HG03457 (cell line): ENCODE measurements at regions not wholly inside any gene's neighbourhood (a gene's known extent, or its start where the extent isn't known, plus 50 kb on each side); places are given as distances from the start of the nearest gene placed in this dataset.

Experiments used
- ATAC-seq: cut with Tn5 transposase; IDR thresholded peaks from one replicate; pipeline ENCODE4 v1.9.1; 2021; ENCODE audit warnings: moderate number of reproducible peaks; ENCODE audit not compliant: unreplicated experiment

DNA sequence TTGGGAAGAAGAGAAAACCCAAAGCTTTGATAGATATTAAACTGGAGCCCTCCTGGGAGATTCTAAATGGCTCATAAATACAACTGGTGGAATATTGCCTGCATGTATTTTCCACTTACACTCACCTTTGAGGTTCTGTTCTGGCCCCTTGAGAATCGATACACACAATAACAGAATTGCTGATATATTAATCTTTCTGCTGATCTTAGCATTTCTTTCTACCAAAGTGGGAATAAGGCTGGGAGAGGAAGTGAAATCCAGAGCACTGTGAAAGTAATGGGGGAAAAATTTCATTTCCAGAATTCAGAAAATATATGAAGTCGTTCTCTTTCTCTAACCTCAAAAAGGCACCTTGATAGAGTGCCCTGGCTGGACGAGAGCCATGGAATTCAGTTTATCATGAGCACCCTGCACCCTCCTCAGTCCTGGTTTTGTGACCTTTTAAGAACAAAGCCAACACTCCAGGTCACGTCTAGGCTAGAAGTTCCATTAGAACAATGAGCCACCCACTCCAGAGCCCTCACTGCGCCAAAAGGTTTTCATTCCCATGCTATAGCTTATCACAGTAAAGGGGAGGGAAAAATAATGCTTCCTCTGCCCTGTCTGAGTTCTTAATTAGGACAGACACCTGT lies 244.5 kb downstream of the CD83 start:
- ATAC-seq, result no peak

DNA sequence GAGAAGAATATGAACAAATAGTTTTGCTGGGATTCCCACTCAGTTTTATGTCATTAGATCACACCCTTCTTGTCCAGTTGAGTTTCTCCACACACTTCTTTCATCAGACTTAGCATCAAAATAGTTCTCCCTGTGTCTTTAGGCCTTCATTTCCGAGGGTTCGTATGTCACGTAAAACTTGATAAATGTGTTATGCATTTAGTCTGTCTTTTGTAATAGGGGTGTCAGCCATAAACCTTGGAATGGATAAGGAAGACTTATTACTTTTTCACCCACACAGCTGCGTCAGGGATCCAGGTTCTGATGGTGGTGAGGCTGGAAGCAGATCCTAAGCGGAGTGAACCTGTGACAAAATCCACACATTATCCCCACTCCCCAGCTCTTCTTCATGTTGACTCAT lies 246.8 kb downstream of the CD83 start:
- ATAC-seq, result no peak

DNA sequence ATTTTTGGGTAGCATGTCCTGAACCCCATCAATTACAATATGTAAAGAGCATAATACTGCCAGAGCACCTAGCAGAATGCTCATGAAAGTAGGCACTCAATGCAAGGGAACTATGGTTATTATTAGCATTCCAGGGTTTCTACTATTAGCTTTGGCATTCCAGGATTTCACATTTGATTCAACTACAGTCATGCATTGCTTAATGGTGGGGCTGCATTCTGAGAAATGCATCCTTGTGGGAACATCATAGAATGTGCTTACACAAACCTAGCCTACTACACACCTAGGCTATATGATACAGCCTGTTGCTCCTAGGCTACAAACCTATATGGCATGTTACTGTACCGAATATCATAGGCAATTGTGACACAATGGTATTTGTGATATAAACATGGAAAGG lies 247.8 kb downstream of the CD83 start:
- ATAC-seq, result no peak

DNA sequence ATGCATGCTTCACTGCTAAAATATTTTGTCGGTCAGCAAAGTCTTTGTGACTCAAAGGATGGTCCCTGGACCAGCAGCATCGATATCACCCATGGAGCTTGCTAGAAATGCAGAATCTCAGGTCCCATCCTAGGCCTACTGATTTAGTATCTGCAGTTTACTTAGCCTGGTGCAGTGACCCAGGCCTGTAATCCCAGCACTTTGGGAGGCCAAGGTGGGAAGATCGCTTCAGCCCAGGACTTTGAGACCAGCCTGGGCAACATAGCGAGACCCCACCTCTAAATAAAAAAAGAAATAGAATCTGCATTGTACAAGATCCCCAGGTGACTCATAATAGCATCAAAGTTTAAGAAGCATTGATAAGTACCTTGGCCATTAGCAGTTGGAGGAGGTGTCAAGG lies 248.7 kb downstream of the CD83 start:
- ATAC-seq, result no peak

DNA sequence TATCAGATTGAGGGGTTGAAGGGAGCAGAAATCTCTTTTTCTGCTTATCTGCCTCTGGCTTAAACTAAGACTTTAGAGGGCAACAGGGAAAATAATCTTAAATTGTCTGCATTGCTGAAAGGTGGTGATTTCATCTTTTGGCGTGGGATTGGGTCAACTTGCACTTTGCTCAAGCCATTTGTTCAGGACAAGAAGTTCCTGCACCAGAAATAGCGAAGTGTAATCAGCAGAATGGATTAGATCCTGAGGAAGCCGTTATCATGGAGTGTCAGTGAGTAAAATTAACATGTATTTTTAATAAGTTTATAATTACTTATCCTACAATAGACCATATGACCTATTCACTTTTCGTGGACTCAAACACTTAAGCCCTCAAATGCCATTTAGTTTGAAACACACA lies 249.3 kb downstream of the CD83 start:
- no peak for ATAC-seq

DNA sequence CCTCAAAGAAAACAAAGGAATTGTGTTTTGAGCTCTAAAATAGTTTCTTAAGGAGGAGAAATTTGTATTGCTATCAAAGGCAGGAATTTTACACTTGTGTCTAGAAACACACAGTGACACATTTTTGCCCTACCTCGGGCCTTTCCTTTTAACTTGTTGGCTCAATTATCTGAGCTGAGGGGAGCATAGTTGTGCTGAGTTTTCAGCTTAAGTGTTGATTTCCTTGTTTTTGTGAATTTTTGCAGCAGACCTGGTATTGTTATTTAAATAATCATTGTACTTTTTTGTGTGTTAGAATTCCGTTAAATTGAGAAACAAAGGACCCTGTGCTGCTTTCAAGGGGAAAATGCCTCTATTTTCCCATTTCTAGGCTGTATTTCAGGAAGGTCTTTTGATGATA lies 249.7 kb downstream of the CD83 start:
- no peak for ATAC-seq

DNA sequence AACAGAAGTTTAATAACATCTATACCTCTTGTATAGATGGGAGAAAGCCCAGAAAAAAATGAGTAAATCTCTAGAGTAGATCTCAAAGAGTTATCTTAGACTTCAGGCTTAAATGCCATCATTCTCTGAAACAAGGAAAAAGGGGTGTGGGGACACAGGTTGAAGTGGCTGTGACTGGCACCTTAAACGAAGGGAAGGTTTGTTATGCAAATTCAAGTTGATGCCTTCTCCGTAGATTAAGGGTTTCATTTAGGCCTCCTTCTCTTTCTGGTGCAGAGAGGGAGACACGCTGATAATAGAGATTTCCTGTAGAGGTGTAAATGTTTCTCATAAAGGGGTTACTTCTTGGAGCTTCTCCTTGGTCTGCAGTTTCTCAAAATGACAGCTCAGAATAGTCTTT lies 252.1 kb downstream of the CD83 start:
- ATAC-seq, result no peak

DNA sequence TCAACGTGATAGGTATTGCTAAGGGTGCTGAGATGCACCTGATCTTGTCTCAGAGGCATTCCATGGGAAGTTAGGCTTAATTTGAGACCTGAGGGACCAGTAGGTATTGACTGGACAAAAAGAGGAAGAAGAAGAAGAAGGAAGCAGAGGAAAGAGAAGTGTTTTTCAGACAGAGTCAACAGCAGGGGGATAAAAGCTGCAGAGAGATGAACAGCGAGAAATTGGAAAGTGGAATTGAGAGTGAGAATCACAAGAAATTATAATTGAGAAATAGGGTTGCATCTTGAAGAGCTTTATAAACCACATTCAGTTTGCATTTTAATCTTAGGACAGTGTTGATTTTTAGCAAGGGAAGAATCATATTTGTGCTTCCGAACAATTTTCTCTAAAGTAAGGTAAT lies 254.0 kb downstream of the CD83 start:
- no peak for ATAC-seq

DNA sequence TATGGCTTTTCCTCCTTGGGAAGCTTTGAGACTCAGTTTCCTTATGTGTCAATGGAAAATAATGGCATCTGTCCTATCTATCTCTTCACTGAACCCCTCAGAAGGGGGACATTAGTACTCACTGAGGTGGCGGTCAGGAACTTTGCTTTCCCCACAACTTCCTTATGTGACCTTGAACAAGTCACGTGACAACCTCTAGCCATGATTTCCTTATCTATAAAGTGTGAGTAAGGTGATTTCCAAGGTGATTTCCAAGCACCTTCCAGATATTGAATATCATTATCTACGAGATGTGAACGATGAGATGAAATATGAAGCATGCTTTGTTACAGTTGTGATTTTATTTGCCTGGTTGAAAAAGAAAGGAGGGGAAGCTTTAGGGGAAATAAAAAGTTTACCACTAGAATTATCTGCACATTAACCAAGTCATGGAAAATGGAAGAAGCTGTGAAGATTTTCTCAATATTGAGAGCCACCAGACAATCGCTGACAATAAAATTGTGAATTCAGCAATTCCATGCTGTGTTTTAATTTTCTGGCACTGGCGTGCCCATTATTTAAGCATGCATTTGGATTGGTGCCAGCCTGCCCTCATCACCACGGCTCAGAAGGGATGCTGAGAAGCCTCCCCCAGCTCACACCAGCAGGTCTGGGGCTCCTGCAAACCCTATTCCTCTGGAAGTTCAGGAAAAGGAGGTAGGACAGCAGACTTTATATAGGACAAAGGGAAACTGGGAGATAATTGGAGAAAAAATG lies 255.3 kb downstream of the CD83 start:
- ATAC-seq, result no peak

DNA sequence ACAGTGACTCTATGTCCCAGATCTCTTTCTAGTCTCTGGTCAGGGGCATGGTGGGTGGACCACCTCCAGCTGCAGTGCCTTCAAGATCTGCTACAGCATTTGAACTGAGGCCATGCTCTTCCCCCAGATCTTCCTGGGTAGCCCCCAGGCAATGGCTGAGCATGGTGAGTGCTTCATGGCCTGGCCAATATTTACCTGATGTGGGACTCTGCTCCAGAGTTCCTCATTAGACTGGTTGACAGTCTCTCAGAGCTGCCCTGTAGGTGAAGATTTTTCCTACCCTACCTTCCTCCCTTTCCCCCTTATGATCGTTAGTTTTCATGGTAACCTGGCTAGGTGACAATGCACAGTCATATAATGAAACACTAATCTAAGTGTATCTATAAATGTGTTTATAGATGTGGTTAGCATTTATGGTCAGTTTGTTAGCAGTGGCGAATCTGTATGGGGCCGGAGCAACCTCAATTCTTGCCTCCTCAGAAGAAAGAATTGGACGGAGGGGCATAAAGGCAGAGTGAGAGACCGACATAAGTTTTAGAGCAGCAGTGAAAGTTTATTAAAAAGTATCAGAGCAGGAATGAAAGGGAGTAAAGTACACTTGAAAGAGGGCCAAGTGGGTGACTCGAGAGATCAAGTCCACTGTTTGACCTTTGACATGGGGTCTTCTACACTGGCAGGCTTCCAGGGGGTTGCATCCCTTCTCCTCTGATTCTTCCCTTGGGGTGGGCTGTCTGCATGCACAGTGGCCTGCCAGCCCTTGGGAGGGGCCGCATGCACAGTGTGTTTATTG lies 256.3 kb downstream of the CD83 start:
- ATAC-seq, result no peak

DNA sequence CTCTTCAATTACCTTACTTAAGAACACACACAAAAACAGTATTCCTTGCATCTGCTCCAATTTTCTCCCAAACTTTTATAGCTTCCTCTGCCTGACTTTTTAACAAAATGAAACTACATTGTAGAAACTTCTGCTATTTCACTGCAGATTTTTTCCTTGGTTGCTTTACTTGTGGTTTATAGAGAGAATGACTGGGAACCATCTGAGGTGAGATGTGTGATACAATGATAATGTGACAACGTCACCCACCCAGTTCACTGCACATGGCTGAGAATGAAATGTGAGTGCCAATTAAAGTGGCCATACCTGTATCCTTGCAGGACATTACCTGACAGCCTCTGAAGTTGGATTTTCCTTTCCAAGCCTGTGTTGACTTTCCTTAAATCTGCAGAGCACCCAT lies 258.4 kb downstream of the CD83 start:
- no peak for ATAC-seq

DNA sequence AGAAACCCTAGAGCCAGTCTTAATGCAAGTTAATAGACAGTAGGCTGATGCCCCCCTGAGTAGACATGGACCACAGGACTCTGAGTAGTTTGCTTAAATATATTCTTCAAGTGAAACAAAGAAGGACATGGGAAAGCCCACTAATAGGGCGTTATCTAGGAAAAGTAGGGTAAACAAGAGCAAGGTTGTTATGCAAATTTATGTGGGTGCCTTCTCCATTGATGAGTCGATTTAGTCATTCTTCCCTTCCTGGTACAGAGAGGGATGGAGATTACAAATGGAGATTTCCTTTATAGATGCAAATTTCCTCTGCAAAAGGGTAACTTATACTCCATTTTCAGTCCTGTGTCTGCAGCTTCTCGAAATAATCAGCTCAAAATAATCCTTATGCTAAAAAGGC lies 262.0 kb downstream of the CD83 start:
- no peak for ATAC-seq

DNA sequence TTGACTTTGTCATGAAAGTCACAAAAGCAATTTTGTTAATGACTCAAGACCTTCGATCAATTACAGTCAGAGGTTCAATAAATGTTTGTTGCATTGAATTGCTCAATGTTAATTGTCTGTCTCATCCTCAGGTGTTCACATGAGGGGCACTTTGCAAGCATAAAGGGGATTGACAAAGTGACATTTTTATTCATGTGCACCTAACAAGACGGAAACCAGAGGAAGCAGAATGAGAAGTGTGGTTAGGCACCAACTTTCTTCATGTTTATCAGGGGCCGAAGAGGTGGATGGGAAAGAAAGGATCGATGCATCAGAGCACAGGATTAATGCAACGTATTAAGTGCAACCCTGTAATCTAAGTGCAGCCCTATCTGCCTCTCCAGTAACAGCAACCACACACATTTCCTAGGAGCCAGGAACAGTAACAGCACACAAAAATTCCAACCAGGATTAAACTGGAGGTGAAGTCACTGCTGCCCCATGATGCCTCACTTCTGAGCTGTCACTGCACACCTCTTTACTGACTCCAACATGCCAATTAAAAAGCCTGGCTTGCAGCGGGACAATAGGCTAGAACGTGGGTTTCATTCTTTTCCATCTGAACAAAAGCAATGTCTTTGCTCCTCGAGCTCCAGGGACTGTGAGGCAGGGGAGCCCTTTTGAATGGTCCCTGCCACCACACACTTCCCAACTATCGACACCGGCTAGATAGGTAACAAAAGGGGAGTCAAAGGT lies 262.7 kb downstream of the CD83 start:
- no peak for ATAC-seq

DNA sequence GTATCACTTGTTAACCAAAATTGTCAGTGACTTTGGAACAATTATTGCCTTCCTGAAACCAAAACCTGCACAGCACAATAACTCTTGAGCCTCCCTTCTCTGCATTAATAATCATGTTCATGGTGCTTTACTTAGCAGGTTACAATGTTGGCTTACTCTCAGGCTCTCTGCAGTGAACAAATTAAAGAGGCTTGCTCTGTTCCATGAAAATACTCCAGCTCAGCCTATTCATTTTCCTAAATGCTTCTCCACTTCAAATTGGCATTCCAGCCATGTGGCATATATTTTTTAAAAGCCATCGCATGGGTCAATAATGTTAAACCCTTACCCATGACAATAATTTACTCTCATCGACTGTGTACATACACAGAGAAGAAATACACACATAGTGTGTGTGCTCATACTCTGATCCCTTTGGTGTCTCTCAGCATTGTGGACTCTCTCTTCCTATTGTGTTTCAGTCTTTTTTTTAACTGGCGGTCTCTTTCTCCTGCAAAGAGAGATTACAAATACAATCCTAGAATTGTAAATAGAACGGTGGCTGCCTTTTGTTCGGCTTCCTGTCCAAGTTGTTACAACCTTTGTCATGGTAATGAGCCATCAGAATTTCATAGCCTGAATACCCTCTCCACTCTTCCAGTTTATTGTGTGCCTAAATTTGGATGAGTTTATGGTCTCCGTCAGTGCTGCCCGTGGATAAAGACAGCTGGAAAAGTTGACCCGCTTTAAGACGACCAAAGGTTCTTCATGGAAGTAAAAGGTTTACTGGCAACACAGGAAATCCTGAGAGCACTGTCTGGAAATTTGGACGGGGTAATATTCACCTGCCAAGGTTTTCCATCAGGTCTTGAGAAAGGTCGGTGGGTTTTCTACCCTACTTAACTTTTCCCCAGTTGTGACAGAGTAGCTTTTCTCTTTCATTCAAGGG lies 263.6 kb downstream of the CD83 start:
- no peak for ATAC-seq

DNA sequence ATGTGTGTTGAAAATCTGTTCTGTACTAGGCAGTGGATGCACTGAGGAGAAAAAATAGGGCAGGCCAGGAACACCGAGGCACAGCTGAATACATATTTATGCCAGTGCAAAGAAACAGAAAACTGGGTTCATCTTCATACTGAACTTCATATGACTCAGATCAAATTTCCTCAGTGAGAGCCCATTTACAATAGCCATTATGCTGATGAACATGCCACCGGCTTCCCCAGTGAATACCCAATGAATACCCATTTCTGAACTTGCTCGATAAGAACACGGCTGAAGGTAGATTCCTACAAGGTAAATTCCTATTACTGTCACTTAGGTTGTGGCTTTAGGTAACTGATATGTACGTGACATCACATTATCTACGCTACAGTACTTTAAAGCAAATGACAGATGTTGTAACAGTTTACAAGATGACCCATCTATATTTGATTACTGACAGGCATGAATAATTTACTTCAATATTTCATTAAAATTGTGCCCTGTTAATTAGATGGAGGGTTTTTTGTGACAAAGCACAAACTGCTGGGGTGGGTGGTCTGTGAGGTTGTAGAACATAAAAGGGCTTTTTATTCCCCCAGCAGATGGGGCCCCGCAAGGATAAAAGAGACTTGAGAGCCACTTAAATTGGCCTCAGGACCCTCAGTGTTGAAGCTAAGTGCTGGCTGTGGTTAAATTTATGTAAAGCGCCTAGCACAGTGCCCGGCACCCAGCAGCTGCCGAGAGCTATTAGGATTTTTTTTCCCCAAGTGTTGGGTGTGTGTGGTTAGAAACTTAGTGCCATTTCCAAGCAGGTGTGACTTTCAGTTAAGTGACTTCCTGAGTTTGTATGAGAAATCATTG lies 264.5 kb downstream of the CD83 start:
- peak; percentile 54 for ATAC-seq

DNA sequence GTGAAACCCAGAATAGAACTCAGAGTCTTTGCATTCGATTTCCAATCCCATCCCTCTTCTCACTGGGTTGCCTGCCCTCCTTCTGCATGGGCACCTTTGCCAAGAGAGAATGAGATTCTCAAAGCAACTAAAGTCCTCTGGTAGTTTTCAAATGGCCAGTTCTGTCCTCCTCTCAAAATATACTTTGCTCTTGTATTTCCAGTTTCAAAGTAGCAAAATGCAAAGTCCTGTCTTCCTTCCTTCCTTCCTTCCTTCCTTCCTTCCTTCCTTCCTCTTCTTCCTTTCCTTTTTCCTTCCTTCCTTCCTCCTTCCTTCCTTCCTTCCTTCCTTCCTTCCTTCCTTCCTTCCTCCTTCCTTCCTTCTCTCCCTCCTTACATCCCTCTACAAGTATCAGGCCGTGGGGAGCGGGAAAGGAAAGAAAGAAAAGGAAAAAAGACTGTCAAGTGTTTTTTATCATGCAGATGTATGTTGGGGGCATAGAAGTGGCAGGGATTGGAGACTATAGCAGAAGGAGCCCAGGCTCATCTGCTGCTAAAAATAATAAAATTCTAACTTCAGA lies 265.2 kb downstream of the CD83 start:
- ATAC-seq, result no peak

DNA sequence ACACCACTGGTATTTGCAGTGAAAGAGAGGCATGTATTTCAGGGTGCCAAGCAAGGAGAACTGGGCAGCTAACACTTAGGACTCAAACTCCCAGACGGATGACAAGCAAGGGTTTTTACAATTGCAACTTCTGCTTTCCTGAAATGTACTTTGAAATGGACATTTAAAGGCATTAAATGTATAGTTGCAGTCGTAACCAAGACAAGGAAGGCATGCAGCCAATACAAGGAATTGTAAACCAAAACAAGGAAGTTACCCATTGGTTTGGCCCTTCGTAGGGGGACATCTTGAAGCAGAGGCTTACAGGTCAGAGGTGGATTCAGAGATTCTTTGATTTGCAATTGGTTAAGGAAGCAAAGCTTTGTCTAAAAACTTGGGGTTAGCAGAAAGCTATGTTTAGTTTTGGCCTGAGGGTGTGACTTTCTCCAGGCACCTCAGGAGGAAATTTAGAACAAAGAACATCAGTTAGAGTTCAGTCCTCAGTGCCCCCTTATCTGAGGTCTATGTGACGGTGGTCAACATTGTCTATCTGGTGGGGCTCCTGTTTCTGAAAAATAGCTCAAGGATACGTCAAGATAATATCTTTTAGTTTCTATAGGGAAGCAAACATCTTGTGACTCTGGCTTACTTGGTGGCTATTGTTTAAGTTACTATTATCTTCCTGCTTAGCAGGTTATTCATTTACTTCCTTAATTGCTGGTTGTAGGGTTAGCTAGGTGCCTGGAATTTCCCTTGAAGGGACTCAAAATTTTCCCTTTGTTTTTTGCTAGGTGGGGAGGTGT lies 266.0 kb downstream of the CD83 start:
- no peak for ATAC-seq

DNA sequence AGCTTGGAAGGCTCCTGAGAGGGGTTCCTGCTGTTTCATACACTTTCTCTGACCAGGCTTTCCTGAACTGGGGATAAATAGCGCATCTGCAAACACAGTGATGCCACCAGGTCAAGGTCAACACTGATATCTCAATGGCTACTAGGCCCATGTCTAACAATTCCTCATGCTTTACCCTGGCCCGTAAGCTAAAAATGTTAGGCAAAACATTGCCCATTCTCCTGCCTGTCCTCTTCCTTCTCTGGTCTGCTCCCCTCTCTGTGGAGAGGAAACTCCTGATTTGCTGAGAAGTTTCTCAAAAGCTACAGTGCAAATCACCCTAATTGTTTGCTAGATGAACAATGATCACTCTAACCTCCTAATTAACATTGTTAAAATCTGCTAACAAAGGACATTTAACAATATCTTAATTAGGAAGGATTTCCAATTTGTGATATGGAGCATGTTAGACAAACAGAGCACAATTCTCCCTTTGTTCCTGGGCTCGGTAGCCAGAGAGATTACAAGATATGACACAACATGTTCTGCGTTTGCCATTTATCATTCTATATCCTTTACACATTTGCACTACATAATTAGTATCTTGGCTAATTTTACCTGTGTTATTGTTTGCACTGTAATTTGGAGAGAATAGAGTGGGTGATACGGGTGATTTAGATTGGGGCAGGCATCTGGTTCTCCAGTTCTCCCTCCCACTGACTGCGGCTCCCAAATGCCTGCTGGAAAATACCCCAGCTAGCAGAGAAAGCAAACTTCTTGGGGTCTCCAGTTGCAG lies 266.8 kb downstream of the CD83 start:
- ATAC-seq, result no peak
